ENCODE measurements at regions not wholly inside any gene's neighbourhood (a gene's known extent, or its start where the extent isn't known, plus 50 kb on each side); places are given as distances from the start of the nearest gene placed in this dataset.
"Not testable (repeated sequence)": the region's sequence is repeated elsewhere in the genome, so short reads cannot be mapped to it uniquely, and the experiment has no call there.

DNA sequence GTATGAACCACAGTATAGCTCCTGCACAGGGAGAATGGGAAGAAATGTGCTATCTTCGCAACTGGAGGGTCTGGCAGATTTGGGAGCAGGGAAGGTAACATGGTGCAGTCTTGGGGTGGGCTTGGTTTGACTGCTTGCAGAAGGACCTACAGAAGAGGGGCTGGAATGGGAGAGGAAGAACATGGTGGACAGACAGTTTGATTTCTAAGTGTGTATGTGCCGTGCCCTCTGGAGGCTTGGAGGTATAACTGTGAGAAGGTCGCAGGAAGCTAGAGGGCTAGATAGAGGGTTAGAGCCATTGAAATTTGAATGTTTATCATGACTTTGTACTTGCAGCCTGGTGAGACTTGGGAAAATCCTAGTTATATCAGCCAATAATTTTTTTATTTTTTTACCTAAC, 169.2 kb downstream of the SQOR start:
- ATAC-seq (no peak), DNase-seq (no peak)
- H3K4me3 ChIP-seq: no peak overlapping the region
- intact Hi-C loops (cut with DNase I, micrococcal nuclease): no loop called here
- no peaks in the 10 kb centered on the region for H3K4me1 ChIP-seq (ENCODE audit: low read depth)
- no peak for TF ChIP-seq CTCF (IDR thresholded peaks at IDR 0.05)
- H3K9me3 ChIP-seq: no peaks in the 10 kb centered on the region
- no peaks in the 10 kb centered on the region for H3K36me3 ChIP-seq (ENCODE audit: low read depth)

GRCh38 chr15:45810201-45810600, 175.4 kb downstream of the SQOR start:
- Histone ChIP-seq H3K36me3 (ENCODE audit: low read depth) (no peaks in the 10 kb centered on the region), H3K9me3 (peaks cover 3% of the 10 kb centered on the region), H3K4me1 (ENCODE audit: low read depth) (no peaks in the 10 kb centered on the region), H3K4me3 (no peak overlapping the region)
- intact Hi-C loops (cut with DNase I, micrococcal nuclease): no loop called here
- no peak for ATAC-seq
- no peak for TF ChIP-seq CTCF (IDR thresholded peaks at IDR 0.05)
- no peak for DNase-seq

DNA sequence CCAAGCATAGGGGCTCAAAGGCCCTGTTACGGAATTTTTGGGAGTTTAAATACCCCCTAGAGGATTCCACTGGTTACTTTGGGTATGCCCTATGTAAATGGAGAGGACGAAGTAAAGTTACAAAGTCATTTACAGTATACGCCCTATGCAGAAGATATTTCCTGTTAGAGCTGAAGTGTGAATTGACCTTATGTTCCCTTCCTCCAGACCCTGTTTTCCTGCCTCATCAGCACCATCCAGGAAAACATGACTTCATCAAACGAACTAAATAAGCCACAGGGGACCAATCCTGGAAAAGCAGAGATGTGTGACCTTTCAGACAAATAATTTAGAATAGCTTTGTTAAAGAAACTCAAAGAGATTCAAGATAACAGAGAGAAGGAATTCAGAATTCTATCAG, 177.4 kb downstream of the SQOR start:
- peaks cover 4% of the 10 kb centered on the region for H3K9me3 ChIP-seq
- ATAC-seq: no peak
- H3K4me3 ChIP-seq: no peak overlapping the region
- no peaks in the 10 kb centered on the region for H3K36me3 ChIP-seq (ENCODE audit: low read depth)
- intact Hi-C loops (cut with DNase I, micrococcal nuclease): no loop called here
- DNase-seq: no peak
- H3K4me1 ChIP-seq (ENCODE audit: low read depth): no peaks in the 10 kb centered on the region
- no peak for TF ChIP-seq CTCF (IDR thresholded peaks at IDR 0.05)

GRCh38 chr15:45817578-45817977, 182.7 kb downstream of the SQOR start:
- H3K36me3 ChIP-seq (ENCODE audit: low read depth); intact Hi-C loops (cut with DNase I, micrococcal nuclease): not testable (repeated sequence)

GRCh38 chr15:45821390-45821789, 186.6 kb downstream of the SQOR start:
- DNase-seq (no peak), ATAC-seq (no peak)
- Histone ChIP-seq H3K4me3 (no peak overlapping the region), H3K36me3 (ENCODE audit: low read depth) (no peaks in the 10 kb centered on the region), H3K9me3 (no peaks in the 10 kb centered on the region), H3K4me1 (ENCODE audit: low read depth) (no peaks in the 10 kb centered on the region)
- no peak for TF ChIP-seq CTCF (IDR thresholded peaks at IDR 0.05)
- intact Hi-C loops (cut with DNase I, micrococcal nuclease): no loop called here

More at GRCh38 chr15:45817578-45817977, 182.7 kb downstream of the SQOR start:
- H3K4me3 ChIP-seq; H3K4me1 ChIP-seq (ENCODE audit: low read depth); H3K9me3 ChIP-seq; ATAC-seq; DNase-seq: not testable (repeated sequence)

DNA sequence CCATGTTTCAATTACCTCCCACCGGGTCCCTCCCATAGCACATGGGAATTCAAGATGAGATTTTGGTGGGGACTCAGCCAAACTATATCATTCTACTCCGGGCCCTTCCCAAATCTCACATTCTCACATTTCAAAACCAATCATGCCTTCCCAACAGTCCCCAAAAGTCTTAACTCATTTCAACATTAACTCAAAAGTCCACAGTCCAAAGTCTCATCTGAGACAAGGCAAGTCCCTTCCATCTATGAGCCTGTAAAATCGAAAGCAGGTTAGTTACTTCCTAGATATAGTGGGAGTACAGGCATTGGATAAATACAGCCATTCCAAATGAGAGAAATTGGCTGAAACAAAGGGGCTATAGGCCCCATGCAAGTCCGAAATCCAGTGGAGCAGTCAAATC, 188.1 kb downstream of the SQOR start:
- H3K4me3 ChIP-seq; H3K36me3 ChIP-seq (ENCODE audit: low read depth); intact Hi-C loops (cut with DNase I, micrococcal nuclease); ATAC-seq; DNase-seq; H3K9me3 ChIP-seq; H3K4me1 ChIP-seq (ENCODE audit: low read depth): not testable (repeated sequence)

- intact Hi-C loops (cut with DNase I, micrococcal nuclease): no loop called here
Observed at GRCh38 chr15:45827275-45827674, 192.4 kb downstream of the SQOR start.

More at GRCh38 chr15:45827275-45827674, 192.4 kb downstream of the SQOR start:
- Histone ChIP-seq H3K4me3 (no peak overlapping the region), H3K4me1 (ENCODE audit: low read depth) (peaks cover 5% of the 10 kb centered on the region), H3K36me3 (ENCODE audit: low read depth) (no peaks in the 10 kb centered on the region), H3K9me3 (no peaks in the 10 kb centered on the region)
- DNase-seq: no peak
- no peak for ATAC-seq
- TF ChIP-seq CTCF (IDR thresholded peaks at IDR 0.05): no peak
